ENCODE measurements at regions not wholly inside any gene's neighbourhood (a gene's known extent, or its start where the extent isn't known, plus 50 kb on each side); places are given as distances from the start of the nearest gene placed in this dataset.

- TF ChIP-seq CTCF (IDR thresholded peaks at IDR 0.05; ENCODE audit: low read depth, low read length, missing input control) (no peak), RAD21 (IDR thresholded peaks at IDR 0.05) (no peak), REST (IDR thresholded peaks at IDR 0.05) (no peak), ATF3 (IDR thresholded peaks at IDR 0.05) (no peak), YY1 (IDR thresholded peaks at IDR 0.05) (no peak), TAF1 (conservative IDR thresholded peaks at IDR 0.05) (no peak), RXRA (IDR thresholded peaks at IDR 0.05) (no peak), FOXA1 (IDR thresholded peaks at IDR 0.05) (no peak), ZBTB33 (IDR thresholded peaks at IDR 0.05) (no peak), EGR1 (IDR thresholded peaks at IDR 0.05; ENCODE audit: low read depth in 2 of 2) (no peak), SP1 (IDR thresholded peaks at IDR 0.05) (no peak), NR2F2 (IDR thresholded peaks at IDR 0.05) (no peak)
Measured at GRCh38 chr5:60355181-60355580, 344.8 kb downstream of the DEPDC1B start.

Measured in liver (tissue), 3 donors.